GM18508 (cell line): ENCODE measurements at regions not wholly inside any gene's neighbourhood (a gene's known extent, or its start where the extent isn't known, plus 50 kb on each side); places are given as distances from the start of the nearest gene placed in this dataset.
"Not testable (repeated sequence)": the region's sequence is repeated elsewhere in the genome, so short reads cannot be mapped to it uniquely, and the experiment has no call there.

Source experiments
- ATAC-seq: cut with Tn5 transposase; IDR thresholded peaks from one replicate; pipeline ENCODE4 v1.9.1; 2021; ENCODE audit warnings: moderate number of reproducible peaks; ENCODE audit not compliant: insufficient read depth, unreplicated experiment

DNA sequence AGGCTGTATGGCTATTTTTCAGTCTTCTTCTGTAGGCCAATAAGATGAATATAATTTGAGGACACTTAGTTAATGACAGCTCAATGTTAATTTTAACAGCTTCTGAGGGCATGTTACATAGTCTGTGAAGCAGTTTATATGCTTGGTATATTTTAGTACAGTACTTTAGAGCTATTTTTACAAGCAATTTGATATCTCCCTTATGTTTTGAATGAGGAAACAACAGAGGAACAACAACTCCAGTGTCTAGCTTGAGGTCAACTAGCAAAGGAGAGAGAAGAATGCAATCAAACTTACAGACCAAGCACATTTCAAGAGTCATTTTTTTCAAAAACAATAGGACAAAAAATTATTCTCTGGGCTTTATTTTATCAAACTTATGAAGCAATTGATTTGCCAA, 469.1 kb upstream of the DCN start:
- no peak for ATAC-seq

DNA sequence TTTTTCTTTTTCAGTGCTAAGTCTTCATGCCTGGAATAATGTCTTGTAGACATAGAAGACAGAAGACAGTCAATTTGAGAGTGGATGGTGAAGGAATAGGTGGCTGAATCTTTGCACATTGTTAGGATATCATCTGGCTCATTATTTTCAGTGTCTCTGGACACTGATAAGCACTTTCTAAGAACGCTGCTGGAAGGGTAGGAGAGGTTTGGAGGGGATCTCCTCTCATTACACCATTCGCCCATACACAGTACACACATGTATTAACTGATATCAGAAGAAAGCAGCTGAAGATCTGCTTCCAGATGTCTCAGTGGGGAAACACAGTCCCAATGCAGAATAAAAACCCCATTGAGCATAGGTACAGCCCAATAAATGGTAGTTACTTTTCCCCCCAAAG, 461.1 kb upstream of the DCN start:
- ATAC-seq = no peak

DNA sequence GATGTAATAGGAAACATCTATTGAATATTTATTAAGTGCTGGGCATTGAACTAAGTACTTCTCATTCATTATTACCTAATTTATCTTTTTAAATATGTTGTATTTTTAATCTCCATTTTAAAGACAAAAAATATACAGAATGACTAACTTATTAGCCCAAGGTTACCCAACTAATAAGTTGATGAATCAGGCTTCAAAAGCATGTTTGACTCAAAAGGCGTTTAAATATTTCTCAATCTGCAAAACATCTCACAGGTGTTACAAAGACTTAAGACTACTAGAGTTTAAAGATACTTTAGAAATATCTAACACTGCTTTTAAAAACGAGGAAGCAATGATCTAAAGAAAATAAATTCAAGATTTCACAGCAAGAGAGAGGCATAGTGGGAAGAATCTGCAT, 457.4 kb upstream of the DCN start:
- no peak for ATAC-seq

DNA sequence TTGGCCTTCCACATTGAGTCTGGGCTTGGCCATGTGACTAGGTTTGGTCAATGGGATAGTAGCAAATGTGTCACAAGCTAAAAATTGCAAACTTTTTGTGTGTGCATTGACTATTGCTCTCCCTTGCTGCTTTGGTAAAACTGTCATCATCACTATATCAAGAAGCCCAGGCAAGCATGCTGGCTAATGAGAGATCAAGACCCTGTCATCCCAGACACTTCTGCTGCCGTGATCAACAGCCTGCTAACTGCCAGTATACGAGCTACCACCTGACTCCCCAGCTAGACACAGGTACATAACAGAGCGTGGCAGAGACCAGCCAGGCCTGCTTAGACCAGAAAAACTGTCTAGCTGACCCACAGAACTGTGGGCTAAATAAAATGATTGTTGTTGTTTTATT, 456.7 kb upstream of the DCN start:
- ATAC-seq = no peak

DNA sequence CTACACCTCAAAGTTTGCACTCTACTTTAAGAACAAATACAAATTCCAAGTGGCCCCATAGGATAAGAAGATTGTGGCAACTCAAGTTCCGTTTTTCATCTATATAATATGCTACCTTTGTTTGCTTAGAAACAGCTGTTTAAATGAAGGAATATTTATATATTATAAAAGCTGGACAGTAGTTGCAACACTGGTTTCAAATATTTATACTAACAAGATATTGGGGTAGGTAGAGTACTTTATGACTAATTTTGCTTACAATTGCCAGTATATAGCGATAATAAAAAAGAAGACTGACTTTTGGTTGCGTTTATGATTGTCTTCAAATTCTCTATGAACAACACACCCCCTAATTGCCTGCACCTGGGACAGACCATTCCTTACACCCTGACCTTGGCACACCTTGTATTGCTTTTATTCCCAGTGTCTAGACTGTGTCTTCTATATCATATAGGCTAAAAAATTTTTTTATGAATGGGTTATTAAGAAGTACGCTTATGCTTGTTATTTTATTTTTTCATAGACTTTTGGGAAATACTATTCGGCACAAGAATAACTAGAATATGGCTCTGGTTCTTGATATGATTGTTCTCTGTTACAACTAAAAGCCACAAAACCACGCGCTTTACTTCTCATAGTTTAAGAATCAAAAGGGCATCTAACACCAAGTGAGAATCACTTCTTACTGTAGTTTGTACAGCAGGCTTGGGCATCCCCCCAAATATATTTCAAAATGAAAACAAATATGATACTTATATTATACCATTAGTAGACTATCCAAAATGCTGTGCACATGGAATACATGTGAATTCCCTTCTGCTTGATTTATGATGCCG, 455.4 kb upstream of the DCN start:
- no peak for ATAC-seq

DNA sequence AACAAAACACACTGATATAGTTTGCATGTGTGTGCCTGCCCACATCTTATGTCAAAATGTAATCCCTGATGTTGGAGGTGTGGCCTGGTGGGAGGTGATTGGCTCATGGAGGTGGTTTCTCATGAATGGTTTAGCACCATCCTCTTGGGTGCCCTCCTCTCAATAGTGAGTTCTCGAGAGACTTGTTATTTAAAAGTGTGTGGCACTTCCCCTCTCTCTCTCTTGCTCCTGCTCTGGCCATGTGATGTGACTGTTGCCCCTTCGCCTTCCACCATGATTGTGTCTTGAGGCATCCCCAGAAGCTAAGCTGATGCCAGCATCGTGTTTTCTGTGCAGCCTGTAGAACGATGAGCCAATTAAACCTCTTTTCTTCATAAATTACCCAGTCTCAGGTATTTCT, 454.1 kb upstream of the DCN start:
- ATAC-seq = no peak

DNA sequence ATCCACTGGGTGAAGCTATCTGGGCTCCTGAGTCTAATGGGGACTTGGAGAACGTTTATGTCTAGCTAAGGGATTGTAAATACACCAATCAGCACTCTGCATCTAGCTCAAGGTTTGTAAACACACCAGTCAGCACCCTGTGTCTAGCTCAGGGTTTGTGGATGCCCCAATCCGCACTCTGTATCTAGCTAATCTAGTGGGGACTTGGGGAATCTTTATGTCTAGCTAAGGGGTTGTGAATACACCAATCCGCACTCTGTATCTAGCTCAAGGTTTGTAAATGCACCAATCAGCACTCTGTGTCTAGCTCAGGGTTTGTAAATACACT, 451.7 kb upstream of the DCN start:
- not testable (repeated sequence) for ATAC-seq

DNA sequence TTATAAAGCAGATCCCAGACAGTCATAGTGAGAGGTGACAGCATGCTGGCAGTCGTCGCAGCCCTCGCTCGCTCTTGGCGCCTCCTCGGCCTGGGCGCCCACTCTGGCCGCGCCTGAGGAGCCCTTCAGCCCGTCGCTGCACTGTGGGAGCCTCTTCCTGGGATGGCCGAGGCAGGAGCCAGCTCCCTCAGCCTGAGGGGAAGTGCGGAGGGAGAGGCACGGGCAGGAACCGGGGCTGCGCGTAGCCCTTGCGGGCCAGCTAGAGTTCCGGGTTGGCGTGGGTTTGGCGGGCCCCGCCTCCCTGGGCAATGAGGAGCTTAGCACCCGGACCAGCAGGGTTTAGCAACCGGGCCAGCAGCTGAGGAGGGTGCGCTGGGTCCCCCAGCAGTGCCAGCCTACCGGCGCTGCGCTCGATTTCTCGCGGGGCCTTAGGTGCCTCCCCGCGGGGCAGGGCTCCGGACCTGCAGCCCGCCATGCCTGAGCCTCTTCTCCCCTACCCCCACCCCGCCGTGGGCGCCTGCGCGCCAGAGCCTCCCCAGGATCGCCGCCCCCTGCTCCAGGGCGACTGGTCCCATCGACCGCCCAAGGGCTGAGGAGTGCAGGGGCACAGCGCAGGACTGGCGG, 451.2 kb upstream of the DCN start:
- ATAC-seq = no peak

DNA sequence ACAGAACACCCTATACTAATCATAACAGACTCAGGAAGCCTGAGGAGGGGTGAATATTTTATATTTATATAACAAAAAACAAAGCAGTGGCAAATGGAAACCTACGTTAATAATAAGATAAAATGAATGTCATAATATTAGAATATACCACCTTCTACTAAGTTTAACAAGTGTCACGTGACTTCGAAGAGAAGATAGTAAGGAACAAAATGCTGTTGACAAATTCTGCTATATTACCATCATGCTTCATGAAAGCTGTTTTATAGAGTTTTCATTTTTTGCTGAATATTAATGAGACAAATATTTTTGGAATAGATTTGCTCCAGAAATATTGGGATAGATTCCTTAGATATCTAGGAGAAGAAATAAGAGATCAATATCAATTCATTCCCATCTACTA, 450.6 kb upstream of the DCN start:
- ATAC-seq = no peak

DNA sequence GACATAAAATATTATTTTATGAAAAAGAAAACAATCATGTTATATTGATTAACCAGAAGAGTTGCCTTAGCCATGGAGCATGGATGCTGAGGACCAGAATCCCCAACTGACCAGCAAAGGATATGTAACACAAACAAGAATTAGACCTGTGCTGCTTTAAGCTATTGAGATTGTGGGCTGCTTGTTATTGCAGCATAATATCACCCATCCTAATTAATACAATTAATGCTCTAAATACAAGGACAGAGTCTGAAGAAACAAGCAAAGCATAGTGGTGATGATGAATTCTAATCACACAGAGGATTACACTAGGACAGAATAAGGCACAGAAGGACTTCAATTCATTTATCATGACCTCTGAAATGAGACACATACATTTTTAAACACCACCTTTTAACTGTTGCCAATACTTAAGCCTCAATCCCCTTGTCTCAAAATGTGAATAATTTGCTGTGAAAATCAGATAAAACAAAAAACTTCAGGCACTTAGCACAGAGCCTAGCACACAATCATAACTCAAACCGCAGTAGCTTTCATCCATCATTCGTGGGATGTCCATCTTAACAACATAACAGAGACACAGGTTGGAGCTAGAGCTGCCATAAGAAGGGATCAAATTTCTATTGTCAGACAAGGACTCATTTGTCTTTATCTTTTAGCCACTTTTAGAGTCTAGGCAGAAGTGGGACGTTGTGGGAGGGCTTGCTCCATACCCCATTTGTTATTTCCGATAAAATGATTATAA, 449.6 kb upstream of the DCN start:
- ATAC-seq = no peak

DNA sequence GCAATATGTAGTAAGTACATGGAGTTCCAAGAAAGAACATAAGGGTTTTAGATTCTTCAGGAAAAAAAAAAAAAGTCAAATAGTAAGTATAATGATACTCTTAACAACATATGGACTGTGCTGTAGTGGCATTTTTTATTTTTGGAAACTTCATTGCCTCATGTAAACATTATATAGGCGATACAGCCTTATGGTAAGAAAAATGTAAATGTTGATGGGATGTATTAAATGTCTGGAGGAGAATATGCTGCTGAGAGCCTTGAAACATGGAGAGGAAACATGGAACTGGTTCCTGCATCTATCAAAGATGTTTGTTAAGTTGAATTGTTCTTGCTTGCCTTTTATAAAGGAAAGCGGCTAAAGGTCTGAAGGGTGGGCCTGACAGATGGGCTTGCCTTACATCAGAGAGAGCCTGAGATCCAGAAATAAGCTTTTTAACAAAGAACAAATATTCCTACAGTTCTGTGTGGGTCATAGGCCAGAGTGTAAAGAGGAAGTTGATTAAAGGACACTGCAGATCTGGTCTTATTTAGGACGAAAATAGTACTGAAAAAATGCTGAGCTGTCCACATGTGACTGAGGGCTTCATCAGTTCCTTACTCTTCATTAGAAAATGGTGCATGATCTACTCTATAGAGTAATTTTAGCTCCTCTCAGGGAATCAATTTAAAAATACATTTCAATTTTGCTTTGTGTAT, 448.1 kb upstream of the DCN start:
- no peak for ATAC-seq

DNA sequence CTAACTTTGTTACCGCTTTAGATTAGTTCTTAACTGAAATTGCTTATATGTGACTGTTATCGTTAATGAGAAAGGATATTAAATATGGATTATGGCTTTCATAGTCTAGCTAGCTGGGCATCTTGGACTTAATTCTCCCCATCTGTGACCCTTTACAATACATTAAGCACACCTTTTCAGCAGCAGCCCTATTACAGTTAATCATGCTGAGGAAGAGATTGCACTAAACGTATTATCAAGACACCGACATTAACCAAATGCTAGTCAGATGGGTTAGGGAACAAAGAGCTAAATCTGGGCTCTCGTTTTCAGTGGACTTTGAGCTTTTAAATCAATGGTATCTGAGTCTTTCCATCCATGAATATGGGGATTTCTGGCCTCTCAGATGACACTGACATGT, 447.5 kb upstream of the DCN start:
- ATAC-seq = no peak

DNA sequence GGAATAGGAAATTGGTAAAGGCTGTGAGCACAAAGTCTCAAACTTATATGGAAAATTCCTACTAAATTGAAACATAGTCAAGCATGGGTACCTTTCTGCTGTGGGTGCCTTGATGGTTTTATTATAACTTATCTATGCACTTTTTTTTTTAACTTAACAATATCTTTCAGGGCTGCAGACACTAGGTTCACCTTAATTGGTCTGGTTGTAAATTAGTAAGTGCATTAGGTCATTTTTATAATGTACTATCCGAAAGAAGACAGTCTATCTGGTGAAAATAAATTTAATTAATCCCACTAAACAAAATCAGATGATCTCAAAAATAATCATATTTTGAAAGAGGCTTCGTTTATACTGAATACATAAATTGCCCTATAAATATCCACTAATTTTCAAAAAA, 446.8 kb upstream of the DCN start:
- no peak for ATAC-seq

DNA sequence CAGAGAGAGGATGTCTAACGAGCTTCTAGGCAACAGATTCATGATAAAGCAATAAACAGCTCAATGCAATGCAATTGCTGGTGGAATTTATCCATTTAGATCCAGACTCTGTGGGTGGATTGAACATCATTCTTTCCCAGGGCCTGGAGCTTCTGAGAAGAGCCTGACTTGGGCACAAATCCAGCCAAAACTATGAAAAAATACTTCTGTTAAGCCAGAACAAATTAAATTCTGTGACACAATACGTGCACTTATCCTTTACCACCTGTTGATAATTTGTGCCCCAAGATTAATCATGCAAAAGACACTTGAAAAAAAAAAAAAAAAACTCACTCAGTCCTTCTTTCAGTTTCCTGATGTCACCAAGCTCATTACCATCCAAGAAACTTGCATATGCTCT, 446.0 kb upstream of the DCN start:
- ATAC-seq = no peak

DNA sequence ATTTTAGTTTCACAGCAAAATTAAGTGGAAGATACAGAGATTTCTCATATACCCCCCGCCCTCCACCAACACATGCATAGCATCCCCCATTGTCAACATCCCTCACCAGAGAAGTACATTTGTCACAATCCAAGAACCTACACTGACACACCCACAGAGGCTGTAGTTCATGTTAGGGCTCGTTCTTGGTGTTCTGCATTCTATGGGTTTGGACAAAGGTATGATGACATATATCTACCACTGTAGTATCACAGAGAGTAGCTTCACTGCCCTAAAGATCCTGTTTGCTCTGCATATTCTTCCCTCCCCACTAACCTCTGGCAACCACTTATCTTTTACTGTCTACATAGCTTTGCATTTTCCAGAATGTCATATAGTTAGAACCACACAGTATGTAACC, 444.6 kb upstream of the DCN start:
- no peak for ATAC-seq

DNA sequence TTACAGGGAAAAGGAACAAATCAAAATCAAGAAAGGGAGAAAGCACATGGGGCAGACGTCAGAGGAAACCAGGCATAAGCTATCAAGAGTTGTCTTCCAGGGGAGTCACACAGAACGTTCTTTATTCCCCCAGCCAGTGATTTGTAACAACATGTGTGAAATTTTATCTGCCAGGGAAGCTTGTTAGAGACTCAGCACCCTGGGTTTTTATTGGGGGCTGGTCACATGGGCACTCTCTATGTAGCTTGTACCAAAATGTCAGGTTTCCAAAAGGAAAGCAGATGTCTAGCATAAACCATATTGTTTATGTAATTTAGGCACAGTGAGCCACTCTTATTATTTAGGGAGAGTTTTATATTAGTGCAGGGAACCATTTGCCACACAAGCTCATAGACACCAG, 440.4 kb upstream of the DCN start:
- no peak for ATAC-seq

DNA sequence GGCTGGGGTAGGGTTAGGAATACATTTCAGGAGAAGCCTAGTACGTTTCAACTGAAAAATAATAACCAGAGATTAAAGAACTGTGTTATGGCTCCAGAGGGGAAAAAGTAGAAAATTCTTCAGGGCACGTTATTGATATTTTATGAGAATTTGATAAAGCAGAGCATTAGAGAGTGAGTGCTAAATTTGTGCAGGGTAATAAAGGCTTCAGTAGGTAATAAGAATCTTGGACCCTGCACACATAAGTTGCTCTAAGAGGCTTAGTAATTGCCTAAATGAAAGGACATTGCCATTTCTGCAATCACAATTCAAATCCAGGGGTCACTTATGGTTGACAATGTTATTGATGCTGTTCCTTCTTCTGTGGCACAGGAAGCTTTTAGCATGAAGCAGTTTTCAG, 439.4 kb upstream of the DCN start:
- no peak for ATAC-seq

DNA sequence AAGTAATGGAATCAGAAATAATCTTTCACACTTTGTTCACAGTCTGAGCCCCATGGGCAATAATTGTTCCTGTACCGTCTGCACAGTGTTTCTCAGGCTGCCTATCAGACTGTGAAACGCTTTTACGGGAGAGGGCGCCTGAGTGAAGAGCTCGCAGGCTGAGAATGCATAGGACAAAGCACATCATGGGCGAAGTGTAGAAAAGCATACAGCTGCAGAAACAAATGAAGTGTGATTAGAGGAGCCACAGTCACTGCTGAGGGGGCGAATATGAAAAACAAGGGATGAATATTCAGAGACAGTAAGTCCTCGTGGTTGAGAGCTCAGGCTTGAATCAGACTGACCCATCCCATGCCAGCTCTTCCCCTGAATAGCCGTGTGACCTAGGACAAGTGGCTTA, 438.4 kb upstream of the DCN start:
- no peak for ATAC-seq

DNA sequence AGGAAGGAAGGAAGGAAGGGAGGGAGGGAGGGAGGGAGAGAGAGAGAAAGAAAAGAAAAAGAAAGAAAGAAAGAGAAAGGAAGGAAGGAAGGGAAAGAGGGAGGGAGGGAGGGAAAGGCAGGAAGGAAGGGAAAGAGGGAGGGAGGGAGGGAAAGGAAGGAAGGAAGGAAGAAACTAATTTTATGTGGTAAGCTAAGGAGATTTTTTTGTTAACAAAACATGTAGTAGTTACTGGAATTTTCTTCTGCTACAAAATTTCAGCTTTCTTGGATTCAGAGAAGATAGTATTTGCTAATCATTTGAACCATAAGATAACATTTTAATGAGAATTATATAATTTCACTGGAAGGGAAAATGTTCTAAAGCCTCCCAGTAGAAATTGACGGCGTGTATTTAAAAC, 437.8 kb upstream of the DCN start:
- no peak for ATAC-seq

DNA sequence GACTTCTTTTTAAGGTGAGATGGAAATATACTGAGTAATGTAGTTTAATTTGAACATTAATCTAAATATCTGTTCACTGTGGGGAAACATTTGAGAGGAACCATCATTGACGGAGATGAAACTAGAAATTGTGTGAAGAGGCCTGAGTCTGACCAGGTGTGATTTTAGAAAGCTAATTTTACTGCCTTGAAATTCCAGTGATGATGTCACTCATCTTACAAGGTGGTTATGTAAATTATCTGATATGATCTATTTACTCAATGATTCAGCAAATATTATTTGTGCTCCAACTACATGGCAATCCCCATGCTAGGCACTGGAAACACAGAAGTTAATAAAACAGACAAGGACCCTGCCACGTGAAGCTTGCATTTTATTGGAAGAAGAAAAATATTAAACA, 435.7 kb upstream of the DCN start:
- no peak for ATAC-seq

DNA sequence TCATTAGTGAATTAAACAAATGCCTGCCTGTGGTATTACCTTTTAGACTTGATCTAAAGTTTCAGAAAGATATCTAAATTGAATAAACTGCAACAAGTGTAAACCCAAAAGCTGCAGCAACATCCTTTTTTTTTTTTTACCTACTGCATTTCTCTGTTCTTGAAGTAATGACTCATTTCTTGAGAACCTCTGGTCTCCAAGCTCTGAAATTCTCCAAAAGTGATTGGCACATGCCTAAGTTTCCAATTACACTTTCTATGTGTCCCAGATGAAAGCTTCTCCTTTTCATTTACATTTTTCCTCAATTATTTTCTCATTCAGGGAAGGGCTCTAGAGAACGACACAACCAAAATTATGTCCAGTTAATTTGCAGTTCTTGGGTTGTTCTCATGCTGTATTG, 435.2 kb upstream of the DCN start:
- no peak for ATAC-seq
